ENCODE measurements at regions not wholly inside any gene's neighbourhood (a gene's known extent, or its start where the extent isn't known, plus 50 kb on each side); places are given as distances from the start of the nearest gene placed in this dataset.

DNA sequence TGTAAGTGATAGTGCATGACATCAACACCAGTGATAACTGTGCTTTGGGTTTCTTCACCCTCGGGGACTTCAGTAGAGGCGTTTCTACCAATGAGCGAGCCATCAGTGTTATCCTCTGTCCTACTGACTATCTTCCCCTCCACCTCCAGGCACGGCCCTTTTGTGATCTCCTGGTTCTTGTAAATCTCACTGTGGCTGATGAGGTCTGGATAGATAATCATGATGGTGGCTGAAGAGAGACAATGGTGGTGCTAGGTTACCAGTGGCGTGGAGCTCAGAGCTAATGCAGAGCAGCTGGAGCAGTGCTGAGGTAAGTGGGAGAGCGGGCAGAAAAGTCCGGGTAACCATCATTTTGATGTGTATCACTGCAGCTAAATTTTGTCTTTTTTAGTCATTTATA lies 816.6 kb downstream of the GLUD2 start:
- no peaks in the 10 kb centered on the region for H4K20me1 ChIP-seq (ENCODE audit: control insufficient read depth, insufficient read depth, low read depth, low read length)
- H3K9me3 ChIP-seq (ENCODE audit: control insufficient read depth, insufficient read depth, low read length) = no peaks in the 10 kb centered on the region
- H3K27ac ChIP-seq (ENCODE audit: low read depth, low read length) = no peak overlapping the region
- no peaks in the 10 kb centered on the region for H3K79me2 ChIP-seq (ENCODE audit: control insufficient read depth, low read length)
- no peaks in the 10 kb centered on the region for H3K9me2 ChIP-seq (replicated peaks; ENCODE audit: control insufficient read depth, low read length)
- H3K4me3 ChIP-seq (ENCODE audit: low read length) = no peak overlapping the region
- H3F3A ChIP-seq (ENCODE audit: control insufficient read depth, insufficient read depth) = no peaks in the 10 kb centered on the region
- TF ChIP-seq EZH2phosphoT487 (IDR thresholded peaks at IDR 0.05; ENCODE audit: borderline replicate concordance, low read length) (no peak), CTCF (IDR thresholded peaks at IDR 0.05; ENCODE audit: low read depth, low read length, poor library complexity, severe bottlenecking) (no peak)
- H3K36me3 ChIP-seq (ENCODE audit: control insufficient read depth, low read length) = no peaks in the 10 kb centered on the region
- H3K27me3 ChIP-seq (ENCODE audit: control insufficient read depth, low read length) = no peaks in the 10 kb centered on the region
- H3K4me1 ChIP-seq (ENCODE audit: control insufficient read depth, low read length) = no peaks in the 10 kb centered on the region
- H3K4me2 ChIP-seq (ENCODE audit: low read length) = no peak overlapping the region

GRCh38 chrX:121864561-121864960 lies 817.2 kb downstream of the GLUD2 start:
- Histone ChIP-seq H3K9me2 (replicated peaks; ENCODE audit: control insufficient read depth, low read length) (no peaks in the 10 kb centered on the region), H3K9me3 (ENCODE audit: control insufficient read depth, insufficient read depth, low read length) (no peaks in the 10 kb centered on the region), H4K20me1 (ENCODE audit: control insufficient read depth, insufficient read depth, low read depth, low read length) (no peaks in the 10 kb centered on the region), H3K27me3 (ENCODE audit: control insufficient read depth, low read length) (no peaks in the 10 kb centered on the region), H3K4me2 (ENCODE audit: low read length) (no peak overlapping the region), H3K79me2 (ENCODE audit: control insufficient read depth, low read length) (no peaks in the 10 kb centered on the region), H3K27ac (ENCODE audit: low read depth, low read length) (no peak overlapping the region), H3K36me3 (ENCODE audit: control insufficient read depth, low read length) (no peaks in the 10 kb centered on the region), H3F3A (ENCODE audit: control insufficient read depth, insufficient read depth) (no peaks in the 10 kb centered on the region), H3K4me3 (ENCODE audit: low read length) (no peak overlapping the region), H3K4me1 (ENCODE audit: control insufficient read depth, low read length) (no peaks in the 10 kb centered on the region)
- TF ChIP-seq EZH2phosphoT487 (IDR thresholded peaks at IDR 0.05; ENCODE audit: borderline replicate concordance, low read length) (no peak), CTCF (IDR thresholded peaks at IDR 0.05; ENCODE audit: low read depth, low read length, poor library complexity, severe bottlenecking) (no peak)

DNA sequence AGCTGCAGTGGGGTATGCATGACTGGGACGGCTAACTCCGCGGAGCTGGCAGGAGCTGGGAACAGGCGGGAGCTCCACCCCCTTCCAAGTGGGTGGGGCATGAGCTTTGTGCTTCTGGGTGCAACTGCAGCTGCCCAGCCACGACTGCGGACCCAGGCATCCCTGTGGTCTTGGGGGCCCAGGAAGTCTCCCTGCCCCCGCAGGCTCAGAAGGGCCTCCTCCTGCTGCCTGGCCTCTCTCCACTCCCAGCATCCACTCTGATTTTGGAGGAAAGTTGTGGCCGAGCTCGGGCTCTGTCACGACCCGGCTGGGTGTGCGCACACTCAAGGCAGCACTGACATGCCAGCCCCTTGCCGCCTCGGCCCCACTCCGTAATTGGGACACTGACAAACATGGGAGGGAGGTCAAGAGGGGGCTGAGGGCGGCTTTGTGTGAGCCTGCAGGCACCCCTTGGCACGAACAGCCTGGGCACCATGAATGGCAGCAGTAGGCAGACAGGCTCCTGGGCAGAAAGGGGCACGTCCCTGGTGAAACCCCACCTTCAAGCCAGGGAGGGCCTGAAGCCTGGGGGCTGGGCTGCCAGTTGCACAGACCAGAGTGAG lies 822.6 kb downstream of the GLUD2 start:
- no peak overlapping the region for H3K27ac ChIP-seq (ENCODE audit: low read depth, low read length)
- H3F3A ChIP-seq (ENCODE audit: control insufficient read depth, insufficient read depth) = no peaks in the 10 kb centered on the region
- H3K4me1 ChIP-seq (ENCODE audit: control insufficient read depth, low read length) = no peaks in the 10 kb centered on the region
- H3K79me2 ChIP-seq (ENCODE audit: control insufficient read depth, low read length) = no peaks in the 10 kb centered on the region
- no peaks in the 10 kb centered on the region for H3K36me3 ChIP-seq (ENCODE audit: control insufficient read depth, low read length)
- H3K9me2 ChIP-seq (replicated peaks; ENCODE audit: control insufficient read depth, low read length) = no peaks in the 10 kb centered on the region
- no peaks in the 10 kb centered on the region for H3K9me3 ChIP-seq (ENCODE audit: control insufficient read depth, insufficient read depth, low read length)
- H4K20me1 ChIP-seq (ENCODE audit: control insufficient read depth, insufficient read depth, low read depth, low read length) = no peaks in the 10 kb centered on the region
- no peak overlapping the region for H3K4me2 ChIP-seq (ENCODE audit: low read length)
- TF ChIP-seq CTCF (IDR thresholded peaks at IDR 0.05; ENCODE audit: low read depth, low read length, poor library complexity, severe bottlenecking) = no peak
- TF ChIP-seq EZH2phosphoT487 (IDR thresholded peaks at IDR 0.05; ENCODE audit: borderline replicate concordance, low read length) = no peak
- H3K27me3 ChIP-seq (ENCODE audit: control insufficient read depth, low read length) = no peaks in the 10 kb centered on the region
- H3K4me3 ChIP-seq (ENCODE audit: low read length) = no peak overlapping the region
